ENCODE measurements at regions not wholly inside any gene's neighbourhood (a gene's known extent, or its start where the extent isn't known, plus 50 kb on each side); places are given as distances from the start of the nearest gene placed in this dataset.

DNA sequence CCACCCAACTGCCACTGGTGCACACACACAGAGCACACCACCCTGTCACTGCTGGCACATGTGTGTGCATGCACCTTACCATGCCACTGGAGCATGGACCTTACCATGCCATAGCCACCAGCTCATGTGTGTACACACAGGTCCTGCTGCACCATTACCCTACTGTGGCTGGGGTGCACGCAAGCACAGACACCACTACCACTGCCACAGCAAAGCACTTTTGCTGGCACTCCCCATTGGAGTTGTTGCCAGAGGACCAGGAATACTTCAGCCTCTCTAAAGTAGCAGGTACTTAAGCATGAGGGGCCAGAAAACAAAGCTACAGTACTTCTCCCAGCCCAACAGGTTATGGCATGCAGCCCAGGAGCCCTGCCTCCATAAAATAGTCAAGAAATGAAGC lies 404.8 kb downstream of the MBD2 start:
- peaks cover 0 to 4% (median 0%) of the 10 kb centered on the region in 3 donors for H3K9me3 ChIP-seq
- no CpG with 5 or more reads among the region's 1 CpG for WGBS, 2 donors (ENCODE audit: low coverage in 1 of 2)
- no peaks in the 10 kb centered on the region for H3K4me1 ChIP-seq
- H3K27ac ChIP-seq: no peak overlapping the region
- no peak overlapping the region for H3K4me3 ChIP-seq
- no peaks in the 10 kb centered on the region for H3K27me3 ChIP-seq
- no peaks in the 10 kb centered on the region for H3K36me3 ChIP-seq
- ATAC-seq: no peak
- no peak for TF ChIP-seq POLR2A (IDR thresholded peaks at IDR 0.05)
- no peak for TF ChIP-seq EP300 (IDR thresholded peaks at IDR 0.05)
- TF ChIP-seq, protein P1, sequence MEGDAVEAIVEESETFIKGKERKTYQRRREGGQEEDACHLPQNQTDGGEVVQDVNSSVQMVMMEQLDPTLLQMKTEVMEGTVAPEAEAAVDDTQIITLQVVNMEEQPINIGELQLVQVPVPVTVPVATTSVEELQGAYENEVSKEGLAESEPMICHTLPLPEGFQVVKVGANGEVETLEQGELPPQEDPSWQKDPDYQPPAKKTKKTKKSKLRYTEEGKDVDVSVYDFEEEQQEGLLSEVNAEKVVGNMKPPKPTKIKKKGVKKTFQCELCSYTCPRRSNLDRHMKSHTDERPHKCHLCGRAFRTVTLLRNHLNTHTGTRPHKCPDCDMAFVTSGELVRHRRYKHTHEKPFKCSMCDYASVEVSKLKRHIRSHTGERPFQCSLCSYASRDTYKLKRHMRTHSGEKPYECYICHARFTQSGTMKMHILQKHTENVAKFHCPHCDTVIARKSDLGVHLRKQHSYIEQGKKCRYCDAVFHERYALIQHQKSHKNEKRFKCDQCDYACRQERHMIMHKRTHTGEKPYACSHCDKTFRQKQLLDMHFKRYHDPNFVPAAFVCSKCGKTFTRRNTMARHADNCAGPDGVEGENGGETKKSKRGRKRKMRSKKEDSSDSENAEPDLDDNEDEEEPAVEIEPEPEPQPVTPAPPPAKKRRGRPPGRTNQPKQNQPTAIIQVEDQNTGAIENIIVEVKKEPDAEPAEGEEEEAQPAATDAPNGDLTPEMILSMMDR (IDR thresholded peaks at IDR 0.05): no peak
- no peak for TF ChIP-seq POLR2AphosphoS5 (IDR thresholded peaks at IDR 0.05)

DNA sequence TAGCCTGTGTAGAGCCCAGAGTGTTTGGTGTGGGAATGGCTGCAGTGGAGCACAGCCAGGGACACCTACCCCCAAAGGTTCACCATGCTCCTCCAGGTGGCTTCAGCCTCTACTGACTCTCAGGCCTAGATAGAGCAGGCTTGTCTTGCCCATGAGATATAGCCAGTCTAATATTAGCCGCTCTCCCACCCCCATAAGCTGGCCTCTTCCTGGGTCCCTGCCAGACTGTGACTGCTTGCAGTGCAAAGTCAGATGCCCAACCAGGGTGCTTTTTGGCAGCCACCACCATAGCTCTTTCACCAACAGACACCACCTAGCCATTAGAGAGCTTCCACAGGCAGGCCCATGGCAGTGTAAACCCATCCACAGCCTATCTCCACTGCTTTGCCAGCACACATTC lies 405.3 kb downstream of the MBD2 start:
- ATAC-seq: no peak
- no peaks in the 10 kb centered on the region for H3K27me3 ChIP-seq
- H3K36me3 ChIP-seq: no peaks in the 10 kb centered on the region
- 80% methylated on average over 1 of the region's 1 CpG; no CpG with 5 or more reads in 1 of the 2 donors for WGBS, 2 donors (ENCODE audit: low coverage in 1 of 2)
- no peak for TF ChIP-seq EP300 (IDR thresholded peaks at IDR 0.05)
- no peak for TF ChIP-seq POLR2A (IDR thresholded peaks at IDR 0.05)
- TF ChIP-seq POLR2AphosphoS5 (IDR thresholded peaks at IDR 0.05): no peak
- TF ChIP-seq, protein P1 (IDR thresholded peaks at IDR 0.05): no peak
- no peak overlapping the region for H3K4me3 ChIP-seq
- H3K9me3 ChIP-seq: peaks cover 0 to 4% (median 0%) of the 10 kb centered on the region in 3 donors
- H3K4me1 ChIP-seq: no peaks in the 10 kb centered on the region
- no peak overlapping the region for H3K27ac ChIP-seq

DNA sequence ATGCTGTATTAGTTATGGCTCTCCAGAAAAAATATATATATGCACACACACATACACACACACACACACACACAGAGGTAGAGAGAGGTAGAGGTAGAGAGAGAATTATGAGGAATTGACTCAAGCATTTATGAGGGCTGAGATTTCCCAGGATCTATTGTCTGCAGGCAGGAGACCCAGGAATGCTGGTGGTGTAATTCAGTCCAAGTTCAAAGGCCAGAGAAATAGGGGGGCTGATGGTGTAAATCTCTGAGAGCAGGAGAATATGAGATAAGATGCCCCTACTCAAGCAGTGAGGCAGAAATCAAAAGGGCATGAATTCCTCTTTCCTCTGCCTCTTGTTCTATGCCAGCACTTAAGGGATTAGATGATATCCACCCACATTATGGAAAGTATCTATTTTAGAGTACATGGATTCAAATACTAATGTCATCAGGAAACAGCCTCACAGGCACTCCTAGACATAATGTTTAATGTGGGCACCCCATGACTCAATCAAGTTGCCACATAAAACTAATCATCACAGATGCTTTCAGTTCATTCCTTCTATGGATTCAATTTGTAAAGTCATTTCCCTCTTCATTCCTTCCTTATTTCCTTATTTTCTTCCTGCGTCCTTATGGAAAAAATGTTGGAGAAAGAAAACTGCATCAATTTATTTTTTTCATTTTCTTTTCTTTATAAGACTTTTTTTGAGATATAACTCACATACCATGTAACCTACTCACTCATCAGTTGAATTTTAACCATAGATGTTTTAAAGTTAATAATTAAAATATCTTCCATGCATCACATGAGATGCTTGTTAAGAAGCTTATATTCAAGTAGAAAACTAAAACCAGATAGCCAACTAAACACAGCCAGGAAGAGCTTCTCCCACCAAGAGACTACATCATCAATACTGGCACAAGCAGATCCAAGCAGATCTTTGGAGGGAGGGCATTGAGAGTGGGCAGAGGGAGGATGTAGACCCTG lies 406.2 kb downstream of the MBD2 start:
- Histone ChIP-seq H3K4me1 (no peaks in the 10 kb centered on the region), H3K27me3 (no peaks in the 10 kb centered on the region), H3K9me3 (peaks cover 0 to 4% (median 0%) of the 10 kb centered on the region in 3 donors), H3K4me3 (no peak overlapping the region), H3K27ac (no peak overlapping the region), H3K36me3 (no peaks in the 10 kb centered on the region)
- TF ChIP-seq POLR2A (IDR thresholded peaks at IDR 0.05) (no peak), POLR2AphosphoS5 (IDR thresholded peaks at IDR 0.05) (no peak), EP300 (IDR thresholded peaks at IDR 0.05) (no peak)
- TF ChIP-seq, protein P1 (IDR thresholded peaks at IDR 0.05): no peak
- ATAC-seq: no peak
- 80 to 87% methylated on average over 1 of the region's 1 CpG for WGBS, 2 donors (ENCODE audit: low coverage in 1 of 2)

DNA sequence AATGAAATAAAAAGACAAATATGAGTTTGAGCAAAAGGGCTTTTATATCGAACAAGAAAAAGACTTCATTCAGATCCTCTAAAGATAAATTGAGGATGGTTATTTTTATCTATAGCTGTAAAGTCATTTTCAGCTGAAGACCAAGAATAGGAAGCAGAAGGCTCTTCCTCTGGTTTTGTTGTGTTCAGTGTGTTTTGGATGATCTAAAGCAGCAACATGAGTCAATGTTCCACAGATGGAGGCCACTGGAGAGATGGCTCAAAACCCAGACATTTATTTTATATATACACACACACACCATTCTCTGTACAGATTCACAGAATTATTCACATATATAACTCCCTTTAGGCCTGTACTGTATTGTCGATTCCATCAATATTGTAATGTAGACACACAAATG lies 424.3 kb downstream of the MBD2 start:
- Histone ChIP-seq H3K27ac (no peak overlapping the region), H3K4me1 (no peaks in the 10 kb centered on the region), H3K36me3 (no peaks in the 10 kb centered on the region), H3K9me3 (peaks cover 0 to 14% (median 0%) of the 10 kb centered on the region in 3 donors), H3K27me3 (no peaks in the 10 kb centered on the region), H3K4me3 (no peak overlapping the region)
- TF ChIP-seq EP300 (IDR thresholded peaks at IDR 0.05) (no peak), POLR2AphosphoS5 (IDR thresholded peaks at IDR 0.05) (no peak), POLR2A (IDR thresholded peaks at IDR 0.05) (no peak)
- TF ChIP-seq, protein P1 (IDR thresholded peaks at IDR 0.05): no peak
- no peak for ATAC-seq
- 71 to 88% methylated on average over 2 of the region's 2 CpGs for WGBS, 2 donors (ENCODE audit: low coverage in 1 of 2)

DNA sequence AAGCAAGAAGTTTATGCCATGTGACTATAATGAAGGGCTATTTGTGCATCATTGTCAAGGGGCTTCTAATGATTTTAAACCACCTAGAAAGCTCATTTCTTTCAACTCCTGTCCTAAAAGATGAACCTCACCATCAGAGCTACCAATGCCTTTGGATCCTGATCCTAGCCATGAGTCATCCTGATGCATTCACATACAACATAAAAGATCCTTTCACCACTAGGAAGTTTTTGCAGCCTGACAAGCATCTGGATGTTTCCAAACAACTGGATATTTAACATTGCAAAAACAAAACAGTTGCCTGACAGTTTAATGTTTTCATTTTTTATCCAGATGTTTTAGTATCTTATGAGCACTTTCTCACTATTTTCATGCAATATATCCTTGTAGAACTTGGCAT lies 425.3 kb downstream of the MBD2 start:
- Histone ChIP-seq H3K4me3 (no peak overlapping the region), H3K36me3 (no peaks in the 10 kb centered on the region), H3K27ac (no peak overlapping the region), H3K4me1 (no peaks in the 10 kb centered on the region), H3K27me3 (no peaks in the 10 kb centered on the region), H3K9me3 (peaks cover 0 to 4% (median 0%) of the 10 kb centered on the region in 3 donors)
- ATAC-seq: no peak
- no peak for TF ChIP-seq EP300 (IDR thresholded peaks at IDR 0.05)
